Endothelial cell of umbilical vein (primary cell): ENCODE measurements at regions not wholly inside any gene's neighbourhood (a gene's known extent, or its start where the extent isn't known, plus 50 kb on each side); places are given as distances from the start of the nearest gene placed in this dataset.

Experiments used
- BruUV-seq: library from RNA; stranded (reverse); fragments of 400-500 nt; replicated peaks from 2 replicates; lab custom pipeline; 2021; lab: Mats Ljungman, UMichigan
- CTCF ChIA-PET: fragments of 300-600, 350-600 bp; sonication (Branson Sonifier 250); formaldehyde crosslinking; loops from one replicate; lab custom pipeline; 2021; ENCODE audit warnings: antibody characterized with exemption, inconsistent platforms; lab: Charles Lee
- POLR2A ChIA-PET: fragments of 300-600, 350-600 bp; sonication (Branson Sonifier 250); formaldehyde crosslinking; loops from one replicate; lab custom pipeline; 2021; ENCODE audit warnings: antibody characterized with exemption, inconsistent platforms; lab: Charles Lee
- DNase-seq: peaks from one replicate; pipeline ENCODE4 v3.0.0-alpha.2; 2011; ENCODE audit warnings: low read depth, low spot score
- FAIRE-seq: peaks from 2 replicates; lab custom pipeline; 2011; peaks lifted over from hg19 to GRCh38; lab: Jason Lieb, UNC
- H2AFZ ChIP-seq: 2 replicates; pipeline ENCODE4 v1.6.0; 2012; ENCODE audit warnings: low read depth, low read length, control low read depth, inconsistent platforms
- H3K27ac ChIP-seq: 2 replicates; pipeline ENCODE4 v1.5.1; 2011; ENCODE audit warnings: low read depth, mild to moderate bottlenecking, control low read depth, low read length, moderate library complexity; ENCODE audit not compliant: insufficient read depth
- H3K27me3 ChIP-seq, 2 experiments: 2 replicates each; pipeline versions ENCODE4 v1.6.0 to v1.6.1; 2011; ENCODE audit warnings: low read length in 2 of 2, mixed read lengths in 1 of 2; ENCODE audit not compliant: control insufficient read depth in 2 of 2, insufficient read depth in 2 of 2
- H3K36me3 ChIP-seq, 2 experiments: 2 replicates in 1 of 2; 3 replicates in 1 of 2; pipeline ENCODE4 v1.5.1; 2011; ENCODE audit warnings: low read length in 2 of 2, mild to moderate bottlenecking in 1 of 2, moderate library complexity in 1 of 2; ENCODE audit not compliant: control insufficient read depth in 2 of 2, insufficient read depth in 2 of 2; ENCODE audit errors: extremely low read depth in 1 of 2
- H3K4me1 ChIP-seq: 3 replicates; pipeline ENCODE4 v1.5.1; 2011; ENCODE audit warnings: mild to moderate bottlenecking, low read length; ENCODE audit not compliant: control insufficient read depth, insufficient read depth; ENCODE audit errors: extremely low read depth
- H3K4me2 ChIP-seq: 2 replicates; pipeline ENCODE4 v1.6.1; 2011; ENCODE audit warnings: low read length, control low read depth, mixed read lengths; ENCODE audit not compliant: insufficient read depth
- H3K4me3 ChIP-seq, 3 experiments: fragments of 200-600 bp in 1 of 3; sonication (generic), shearing (Covaris generic) in 1 of 3; replicated peaks in 1 of 3; 2 replicates each; pipeline ENCODE4 v1.5.1; 2011 to 2016; ENCODE audit warnings: control low read depth in 3 of 3, low read length in 3 of 3, mild to moderate bottlenecking in 2 of 3, inconsistent platforms in 1 of 3, low read depth in 1 of 3, moderate library complexity in 1 of 3; ENCODE audit not compliant: insufficient read depth in 1 of 3
- H3K79me2 ChIP-seq: 2 replicates; pipeline ENCODE4 v1.6.0; 2012; ENCODE audit warnings: low read length, inconsistent platforms; ENCODE audit not compliant: control insufficient read depth, insufficient read depth
- H3K9ac ChIP-seq: replicated peaks from 2 replicates; pipeline ENCODE3; 2011; ENCODE audit warnings: low read length, control low read depth; ENCODE audit not compliant: insufficient read depth; ENCODE audit errors: extremely low read depth
- H3K9me1 ChIP-seq: replicated peaks from 3 replicates; pipeline ENCODE4 v1.6.0; 2011; ENCODE audit warnings: mild to moderate bottlenecking, low read length; ENCODE audit not compliant: control insufficient read depth, insufficient read depth; ENCODE audit errors: extremely low read depth
- H3K9me3 ChIP-seq: replicated peaks from 2 replicates; pipeline ENCODE4 v1.5.1; 2012; ENCODE audit warnings: low read length, inconsistent platforms; ENCODE audit not compliant: control insufficient read depth, insufficient read depth
- H4K20me1 ChIP-seq: replicated peaks from 2 replicates; pipeline ENCODE3; 2011; ENCODE audit warnings: mild to moderate bottlenecking, low read length; ENCODE audit not compliant: control insufficient read depth, insufficient read depth; ENCODE audit errors: extremely low read depth
- CTCF ChIP-seq, 2 donors: IDR thresholded peaks; 1 replicate in 1 of 2; 2 replicates in 1 of 2; pipeline ENCODE4 v1.5.1; 2011; ENCODE audit warnings: low read length in 2 of 2, mild to moderate bottlenecking in 2 of 2, moderate library complexity in 2 of 2, control low read depth in 1 of 2, inconsistent platforms in 1 of 2, low read depth in 1 of 2; ENCODE audit not compliant: insufficient read depth in 1 of 2; ENCODE audit errors: extremely low read depth in 1 of 2
- EZH2 ChIP-seq: IDR thresholded peaks from 2 replicates; pipeline ENCODE4 v1.6.1; 2012; ENCODE audit warnings: borderline replicate concordance, low read depth, mild to moderate bottlenecking, moderate library complexity, low read length, inconsistent platforms; ENCODE audit not compliant: severe bottlenecking
- FOS ChIP-seq: IDR thresholded peaks from 2 replicates; pipeline ENCODE4 v1.6.1; 2011; ENCODE audit warnings: mild to moderate bottlenecking, low read length, moderate library complexity, borderline replicate concordance; ENCODE audit not compliant: insufficient read depth
- GATA2 ChIP-seq: IDR thresholded peaks from 2 replicates; pipeline ENCODE4 v1.7.0; 2011; ENCODE audit warnings: low read depth, mild to moderate bottlenecking, moderate library complexity, mixed read lengths, low read length; ENCODE audit not compliant: insufficient read length, insufficient read depth
- JUN ChIP-seq: IDR thresholded peaks from 2 replicates; pipeline ENCODE4 v1.6.1; 2011; ENCODE audit warnings: borderline replicate concordance, low read depth; ENCODE audit not compliant: insufficient read length, insufficient read depth
- MAX ChIP-seq: IDR thresholded peaks from 2 replicates; pipeline ENCODE4 v1.6.1; 2011; ENCODE audit not compliant: insufficient read depth, insufficient read length
- MYC ChIP-seq: IDR thresholded peaks from one replicate; pipeline ENCODE4 v1.6.1; 2011; ENCODE audit warnings: mild to moderate bottlenecking, low read depth, low read length
- POLR2A ChIP-seq: IDR thresholded peaks from 2 replicates; pipeline ENCODE4 v1.6.1; 2012; ENCODE audit warnings: low read depth, mild to moderate bottlenecking, control low read depth, low read length
- POLR2AphosphoS5 ChIP-seq: IDR thresholded peaks from 2 replicates; pipeline ENCODE4 v1.6.1; 2012; ENCODE audit warnings: low read depth, mild to moderate bottlenecking, control low read depth, low read length, moderate library complexity; ENCODE audit not compliant: insufficient read depth
- dilution Hi-C: fragments of 300-500 bp; cut with MboI; formaldehyde crosslinking; loops from one replicate; pipeline ENCODE4 v1.15.0; 2019; ENCODE audit warnings: low sequenced_read_pairs; ENCODE audit not compliant: extremely low pct_ligation_motif_present
- intact Hi-C: fragments of 100-400 bp; cut with micrococcal nuclease; formaldehyde crosslinking; loops from one replicate; pipeline ENCODE4 v1.10.0; 2022

GRCh38 chr6:140677781-140678528 is 1303.5 kb upstream of the CITED2 start:
- no peak overlapping the region for H3K9ac ChIP-seq
- no peak overlapping the region for H3K4me2 ChIP-seq
- no peak overlapping the region for H3K27ac ChIP-seq
- TF ChIP-seq CTCF (IDR thresholded peaks at IDR 0.05; ENCODE audit: extremely low read depth in 1 of 2, insufficient read depth in 1 of 2, low read depth in 1 of 2, low read length in 2 of 2) (no peak), FOS (no peak), EZH2 (no peak), POLR2AphosphoS5 (no peak), MYC (no peak), JUN (no peak), GATA2 (no peak), POLR2A (no peak), MAX (no peak)
- POLR2A ChIA-PET, result interaction anchor here (0.6 kb wide), 1 partner anchor 121 kb away, joined by 7 read pairs; no protein-coding TSS in a partner anchor
- H3K9me1 ChIP-seq, result no peaks in the 10 kb centered on the region
- H3K36me3 ChIP-seq, result no peaks in the 10 kb centered on the region
- H3K79me2 ChIP-seq, result no peaks in the 10 kb centered on the region
- H3K9me3 ChIP-seq, result no peaks in the 10 kb centered on the region
- CTCF ChIA-PET, result interaction anchor here (1.6 kb wide), 1 partner anchor 9 kb away, joined by 3 read pairs; no protein-coding TSS in a partner anchor
- FAIRE-seq (peak; percentile 15), DNase-seq (peak; percentile 13)
- intact Hi-C loops (no loop called here), dilution Hi-C loops (no loop called here)
- no peak overlapping the region for H2AFZ ChIP-seq
- no peaks in the 10 kb centered on the region for H4K20me1 ChIP-seq
- no peak overlapping the region for H3K4me3 ChIP-seq
- no TSS peak for BruUV-seq
- H3K27me3 ChIP-seq, result no peaks in the 10 kb centered on the region
- H3K4me1 ChIP-seq, result no peaks in the 10 kb centered on the region
